GM12892 (cell line): ENCODE measurements at regions not wholly inside any gene's neighbourhood (a gene's known extent, or its start where the extent isn't known, plus 50 kb on each side); places are given as distances from the start of the nearest gene placed in this dataset.

ENCODE experiments used
- POLR2AphosphoS5 ChIP-seq: IDR thresholded peaks from 2 replicates; pipeline ENCODE4 v1.6.1; 2011; ENCODE audit warnings: low read depth, low read length, control low read depth
- TAF1 ChIP-seq: IDR thresholded peaks from 2 replicates; pipeline ENCODE4 v1.6.1; 2011; ENCODE audit warnings: low read depth, mild to moderate bottlenecking, control low read depth, low read length, borderline replicate concordance

DNA sequence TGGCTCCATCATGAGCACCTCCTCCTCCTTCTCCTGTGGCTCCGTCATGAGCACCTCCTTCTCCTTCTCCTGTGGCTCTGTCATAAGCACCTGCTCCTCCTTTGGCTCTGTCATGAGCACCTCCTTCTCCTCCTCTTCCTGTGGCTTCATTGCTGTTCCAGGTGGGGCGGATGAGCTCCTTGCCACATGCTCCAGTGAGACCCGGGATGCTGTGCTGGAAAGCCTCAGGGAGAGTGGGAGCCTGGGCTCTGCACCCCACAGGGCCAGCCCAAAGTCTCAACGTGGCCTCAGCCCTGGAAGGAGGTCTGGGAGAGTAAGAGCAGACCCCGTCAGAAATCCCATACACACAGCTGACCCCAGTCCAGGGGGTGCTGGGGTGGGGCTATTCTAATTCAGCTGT is 380.7 kb downstream of the TCERG1L start:
- no peak for TF ChIP-seq POLR2AphosphoS5
- TF ChIP-seq TAF1 = no peak
